Astrocyte of the cerebellum (primary cell): ENCODE measurements at regions not wholly inside any gene's neighbourhood (a gene's known extent, or its start where the extent isn't known, plus 50 kb on each side); places are given as distances from the start of the nearest gene placed in this dataset.

ENCODE experiments used
- DNase-seq: peaks from one replicate; pipeline ENCODE4 v3.0.0-alpha.2; 2011; ENCODE audit warnings: low read depth
- H3K4me3 ChIP-seq: 2 replicates; pipeline ENCODE4 v1.5.1; 2011; ENCODE audit warnings: mild to moderate bottlenecking, low read depth, low read length, moderate library complexity
- CTCF ChIP-seq: IDR thresholded peaks from 2 replicates; pipeline ENCODE4 v1.5.1; 2012; ENCODE audit warnings: low read length, low read depth, moderate library complexity, mild to moderate bottlenecking; ENCODE audit errors: missing control alignments
- in situ Hi-C: cut with HindIII; loops from 2 replicates; pipeline ENCODE4 v1.10.0; 2017; ENCODE audit warnings: low sequenced_read_pairs

- TF ChIP-seq CTCF = no peak
- DNase-seq = no peak
- in situ Hi-C loops = no loop called here
Measured at GRCh38 chr3:105157766-105158085, 209.0 kb upstream of the ALCAM start.

GRCh38 chr3:105158286-105158685, 208.4 kb upstream of the ALCAM start:
- DNase-seq = no peak
- in situ Hi-C loops = no loop called here
- TF ChIP-seq CTCF = no peak
- no peak overlapping the region for H3K4me3 ChIP-seq

More at GRCh38 chr3:105157766-105158085, 209.0 kb upstream of the ALCAM start:
- no peak overlapping the region for H3K4me3 ChIP-seq

GRCh38 chr3:105162448-105162847, 204.3 kb upstream of the ALCAM start:
- no peak for TF ChIP-seq CTCF
- in situ Hi-C loops = no loop called here
- DNase-seq = no peak
- no peak overlapping the region for H3K4me3 ChIP-seq

GRCh38 chr3:105166893-105167292, 199.8 kb upstream of the ALCAM start:
- no peak overlapping the region for H3K4me3 ChIP-seq
- no peak for TF ChIP-seq CTCF
- in situ Hi-C loops = no loop called here
- peak; percentile 41 for DNase-seq

- no peak overlapping the region for H3K4me3 ChIP-seq
- in situ Hi-C loops = no loop called here
- no peak for DNase-seq
- TF ChIP-seq CTCF = no peak
Measured at GRCh38 chr3:105170423-105170822, 196.3 kb upstream of the ALCAM start.

DNA sequence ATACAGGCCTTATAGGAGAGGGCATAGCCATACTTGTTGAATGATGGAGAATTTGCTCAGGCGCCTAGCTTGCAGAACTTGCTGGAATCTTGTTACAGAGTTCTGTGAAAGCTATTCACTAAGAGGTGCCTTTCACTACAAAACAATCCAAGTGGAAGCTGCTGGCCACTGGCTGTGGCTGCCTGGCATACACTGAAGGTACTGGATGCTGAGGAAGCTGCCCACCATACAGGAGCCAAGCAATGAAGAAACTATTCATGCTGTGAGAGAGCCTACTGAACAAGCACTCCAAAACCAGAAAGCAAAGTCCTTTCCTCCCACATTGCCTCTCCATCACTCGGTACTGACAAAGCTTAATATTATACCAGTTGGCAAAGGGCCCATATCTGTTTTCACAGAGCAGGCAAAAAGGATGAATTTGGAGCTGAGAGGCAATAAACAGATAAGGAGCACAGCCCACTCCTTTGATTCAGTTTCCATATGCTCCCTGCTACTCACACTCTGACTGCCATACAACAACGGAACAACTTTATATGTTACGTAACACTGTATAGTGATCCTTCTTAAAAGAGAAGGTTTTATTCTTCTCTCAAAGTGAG, 192.6 kb upstream of the ALCAM start:
- in situ Hi-C loops = no loop called here
- DNase-seq = no peak
- TF ChIP-seq CTCF = no peak
- no peak overlapping the region for H3K4me3 ChIP-seq

GRCh38 chr3:105177576-105177975, 189.1 kb upstream of the ALCAM start:
- DNase-seq = no peak
- no peak for TF ChIP-seq CTCF
- no peak overlapping the region for H3K4me3 ChIP-seq
- in situ Hi-C loops = no loop called here
